HL-60 (cell line): ENCODE measurements at regions not wholly inside any gene's neighbourhood (a gene's known extent, or its start where the extent isn't known, plus 50 kb on each side); places are given as distances from the start of the nearest gene placed in this dataset.

Experiments used
- TF ChIP-seq, protein P1 (sequence below): IDR thresholded peaks from one replicate; pipeline ENCODE4 v1.5.1; 2011; ENCODE audit warnings: low read length, control low read depth, inconsistent platforms; ENCODE audit not compliant: insufficient read depth
- TF ChIP-seq, protein P2 (sequence below): IDR thresholded peaks from 2 replicates; pipeline ENCODE4 v1.6.1; 2012; ENCODE audit warnings: low read depth; ENCODE audit not compliant: insufficient replicate concordance

DNA sequence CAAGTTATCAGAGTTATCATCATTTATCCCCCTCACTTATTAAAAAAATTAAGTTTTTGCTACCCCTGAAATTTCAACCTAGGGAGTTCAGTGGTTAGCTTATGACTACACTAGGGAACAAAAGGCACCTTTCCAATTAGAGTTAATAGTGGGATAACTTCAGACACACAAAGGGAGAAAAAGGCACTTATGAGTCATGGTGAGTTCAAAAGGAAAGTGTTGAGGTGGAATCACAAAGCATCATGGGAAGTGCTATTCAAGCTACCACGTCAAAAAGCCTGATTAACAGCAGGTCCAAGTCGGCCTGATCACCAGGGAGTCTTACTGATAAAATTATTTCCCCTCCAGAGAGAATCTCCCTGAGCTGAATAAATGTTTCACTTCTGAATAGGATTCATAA lies 165.7 kb downstream of the C7orf25 start:
- TF ChIP-seq, protein P1, sequence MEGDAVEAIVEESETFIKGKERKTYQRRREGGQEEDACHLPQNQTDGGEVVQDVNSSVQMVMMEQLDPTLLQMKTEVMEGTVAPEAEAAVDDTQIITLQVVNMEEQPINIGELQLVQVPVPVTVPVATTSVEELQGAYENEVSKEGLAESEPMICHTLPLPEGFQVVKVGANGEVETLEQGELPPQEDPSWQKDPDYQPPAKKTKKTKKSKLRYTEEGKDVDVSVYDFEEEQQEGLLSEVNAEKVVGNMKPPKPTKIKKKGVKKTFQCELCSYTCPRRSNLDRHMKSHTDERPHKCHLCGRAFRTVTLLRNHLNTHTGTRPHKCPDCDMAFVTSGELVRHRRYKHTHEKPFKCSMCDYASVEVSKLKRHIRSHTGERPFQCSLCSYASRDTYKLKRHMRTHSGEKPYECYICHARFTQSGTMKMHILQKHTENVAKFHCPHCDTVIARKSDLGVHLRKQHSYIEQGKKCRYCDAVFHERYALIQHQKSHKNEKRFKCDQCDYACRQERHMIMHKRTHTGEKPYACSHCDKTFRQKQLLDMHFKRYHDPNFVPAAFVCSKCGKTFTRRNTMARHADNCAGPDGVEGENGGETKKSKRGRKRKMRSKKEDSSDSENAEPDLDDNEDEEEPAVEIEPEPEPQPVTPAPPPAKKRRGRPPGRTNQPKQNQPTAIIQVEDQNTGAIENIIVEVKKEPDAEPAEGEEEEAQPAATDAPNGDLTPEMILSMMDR, result no peak
- TF ChIP-seq, protein P2, sequence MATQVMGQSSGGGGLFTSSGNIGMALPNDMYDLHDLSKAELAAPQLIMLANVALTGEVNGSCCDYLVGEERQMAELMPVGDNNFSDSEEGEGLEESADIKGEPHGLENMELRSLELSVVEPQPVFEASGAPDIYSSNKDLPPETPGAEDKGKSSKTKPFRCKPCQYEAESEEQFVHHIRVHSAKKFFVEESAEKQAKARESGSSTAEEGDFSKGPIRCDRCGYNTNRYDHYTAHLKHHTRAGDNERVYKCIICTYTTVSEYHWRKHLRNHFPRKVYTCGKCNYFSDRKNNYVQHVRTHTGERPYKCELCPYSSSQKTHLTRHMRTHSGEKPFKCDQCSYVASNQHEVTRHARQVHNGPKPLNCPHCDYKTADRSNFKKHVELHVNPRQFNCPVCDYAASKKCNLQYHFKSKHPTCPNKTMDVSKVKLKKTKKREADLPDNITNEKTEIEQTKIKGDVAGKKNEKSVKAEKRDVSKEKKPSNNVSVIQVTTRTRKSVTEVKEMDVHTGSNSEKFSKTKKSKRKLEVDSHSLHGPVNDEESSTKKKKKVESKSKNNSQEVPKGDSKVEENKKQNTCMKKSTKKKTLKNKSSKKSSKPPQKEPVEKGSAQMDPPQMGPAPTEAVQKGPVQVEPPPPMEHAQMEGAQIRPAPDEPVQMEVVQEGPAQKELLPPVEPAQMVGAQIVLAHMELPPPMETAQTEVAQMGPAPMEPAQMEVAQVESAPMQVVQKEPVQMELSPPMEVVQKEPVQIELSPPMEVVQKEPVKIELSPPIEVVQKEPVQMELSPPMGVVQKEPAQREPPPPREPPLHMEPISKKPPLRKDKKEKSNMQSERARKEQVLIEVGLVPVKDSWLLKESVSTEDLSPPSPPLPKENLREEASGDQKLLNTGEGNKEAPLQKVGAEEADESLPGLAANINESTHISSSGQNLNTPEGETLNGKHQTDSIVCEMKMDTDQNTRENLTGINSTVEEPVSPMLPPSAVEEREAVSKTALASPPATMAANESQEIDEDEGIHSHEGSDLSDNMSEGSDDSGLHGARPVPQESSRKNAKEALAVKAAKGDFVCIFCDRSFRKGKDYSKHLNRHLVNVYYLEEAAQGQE, result no peak
